Natural killer cell (primary cell): ENCODE measurements at regions not wholly inside any gene's neighbourhood (a gene's known extent, or its start where the extent isn't known, plus 50 kb on each side); places are given as distances from the start of the nearest gene placed in this dataset.

ENCODE experiments used
- ATAC-seq, 3 donors: fragments of 150-1000 bp in 2 of 3; fragments of 200-7000 bp in 1 of 3; cut with Tn5 transposase; 1 replicate in 1 of 3; 2 replicates in 2 of 3; pipeline ENCODE4 v1.10.0; 2021; ENCODE audit warnings: mild to moderate bottlenecking in 2 of 3, moderate library complexity in 2 of 3
- DNase-seq, 2 donors: peaks; one replicate each; pipeline versions ENCODE4 v3.0.0 to v3.0.0-alpha.2; 2013 to 2021; ENCODE audit warnings: mixed read lengths in 1 of 2
- H3K27ac ChIP-seq: one replicate; pipeline ENCODE4 v1.5.1; 2013; ENCODE audit warnings: mild to moderate bottlenecking, low read length
- H3K27me3 ChIP-seq: one replicate; pipeline ENCODE4 v1.6.1; 2013; ENCODE audit warnings: low read length; ENCODE audit not compliant: control insufficient read depth, insufficient read depth
- H3K36me3 ChIP-seq: one replicate; pipeline ENCODE4 v1.6.1; 2013; ENCODE audit warnings: low read length; ENCODE audit not compliant: control insufficient read depth, insufficient read depth
- H3K4me1 ChIP-seq: one replicate; pipeline ENCODE4 v1.6.1; 2013; ENCODE audit warnings: low read length; ENCODE audit not compliant: control insufficient read depth, insufficient read depth
- H3K4me3 ChIP-seq: one replicate; pipeline ENCODE4 v1.5.1; 2013; ENCODE audit warnings: low read length
- H3K9me3 ChIP-seq: one replicate; pipeline ENCODE4 v1.6.1; 2013; ENCODE audit warnings: low read length; ENCODE audit not compliant: control insufficient read depth, insufficient read depth
- H3K27ac Mint-ChIP-seq, 2 donors: one replicate each; pipeline ENCODE4 v1.8.0; 2022; ENCODE audit warnings: mild to moderate bottlenecking in 2 of 2, mixed read lengths in 2 of 2, moderate library complexity in 1 of 2
- H3K27me3 Mint-ChIP-seq, 2 donors: one replicate each; pipeline ENCODE4 v1.8.0; 2022; ENCODE audit warnings: low read depth in 2 of 2, mixed read lengths in 2 of 2
- H3K36me3 Mint-ChIP-seq: one replicate; pipeline ENCODE4 v1.8.0; 2022; ENCODE audit warnings: mixed read lengths
- H3K4me1 Mint-ChIP-seq, 2 donors: one replicate each; pipeline ENCODE4 v1.8.0; 2022; ENCODE audit warnings: mixed read lengths in 2 of 2
- H3K4me3 Mint-ChIP-seq: one replicate; pipeline ENCODE4 v1.8.0; 2022; ENCODE audit warnings: mild to moderate bottlenecking, moderate library complexity, mixed read lengths
- H3K9me3 Mint-ChIP-seq, 2 donors: one replicate each; pipeline ENCODE4 v1.8.0; 2022; ENCODE audit warnings: mixed read lengths in 2 of 2
- WGBS: methylation state at CpG from one replicate; pipeline ENCODE4 v1.1.7; 2013; ENCODE audit warnings: missing lambda C conversion rate; ENCODE audit not compliant: insufficient coverage; 5-methylcytosine and 5-hydroxymethylcytosine counted together
- intact Hi-C: fragments of 100-400 bp; cut with micrococcal nuclease; formaldehyde crosslinking; loops from one replicate; pipeline ENCODE4 v1.14.2; 2022
- TF ChIP-seq, protein P1 (sequence below): fragments of 200-600 bp; IDR thresholded peaks from one replicate; pipeline ENCODE4 v1.8.0; 2022; ENCODE audit warnings: antibody characterized with exemption

DNA sequence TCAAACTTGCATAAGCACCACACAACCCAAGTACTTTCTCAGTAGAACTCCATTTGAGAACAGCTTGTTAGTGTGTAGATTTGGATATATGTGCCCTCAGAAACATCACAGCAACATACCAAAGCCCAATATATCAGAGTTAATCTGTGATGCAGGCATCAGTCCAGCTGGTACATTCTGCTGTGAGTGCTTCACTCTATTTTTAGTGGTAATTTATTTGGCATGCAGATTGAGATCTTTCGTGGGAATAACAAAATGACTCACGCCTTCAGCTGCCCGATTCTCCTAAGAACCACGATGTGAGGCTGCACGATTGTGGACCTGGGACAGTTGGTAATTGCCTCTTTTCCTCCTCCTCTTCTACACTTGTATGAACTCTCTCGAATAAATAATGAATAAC lies 730.7 kb downstream of the SQOR start:
- Mint-ChIP-seq H3K27ac (no peak overlapping the region), H3K27me3 (no peaks in the 10 kb centered on the region), H3K36me3 (peaks cover 9% of the 10 kb centered on the region), H3K4me1 (no peaks in the 10 kb centered on the region), H3K4me3 (no peak overlapping the region), H3K9me3 (peaks cover 11 to 15% of the 10 kb centered on the region in 2 donors)
- Histone ChIP-seq H3K4me3 (no peak overlapping the region), H3K27ac (no peak overlapping the region), H3K9me3 (no peaks in the 10 kb centered on the region), H3K27me3 (no peaks in the 10 kb centered on the region), H3K4me1 (no peaks in the 10 kb centered on the region), H3K36me3 (no peaks in the 10 kb centered on the region)
- no peak for DNase-seq
- intact Hi-C loops: no loop called here
- no peak for ATAC-seq
- WGBS: 79% methylated on average over 6 of the region's 6 CpGs
- TF ChIP-seq, protein P1, sequence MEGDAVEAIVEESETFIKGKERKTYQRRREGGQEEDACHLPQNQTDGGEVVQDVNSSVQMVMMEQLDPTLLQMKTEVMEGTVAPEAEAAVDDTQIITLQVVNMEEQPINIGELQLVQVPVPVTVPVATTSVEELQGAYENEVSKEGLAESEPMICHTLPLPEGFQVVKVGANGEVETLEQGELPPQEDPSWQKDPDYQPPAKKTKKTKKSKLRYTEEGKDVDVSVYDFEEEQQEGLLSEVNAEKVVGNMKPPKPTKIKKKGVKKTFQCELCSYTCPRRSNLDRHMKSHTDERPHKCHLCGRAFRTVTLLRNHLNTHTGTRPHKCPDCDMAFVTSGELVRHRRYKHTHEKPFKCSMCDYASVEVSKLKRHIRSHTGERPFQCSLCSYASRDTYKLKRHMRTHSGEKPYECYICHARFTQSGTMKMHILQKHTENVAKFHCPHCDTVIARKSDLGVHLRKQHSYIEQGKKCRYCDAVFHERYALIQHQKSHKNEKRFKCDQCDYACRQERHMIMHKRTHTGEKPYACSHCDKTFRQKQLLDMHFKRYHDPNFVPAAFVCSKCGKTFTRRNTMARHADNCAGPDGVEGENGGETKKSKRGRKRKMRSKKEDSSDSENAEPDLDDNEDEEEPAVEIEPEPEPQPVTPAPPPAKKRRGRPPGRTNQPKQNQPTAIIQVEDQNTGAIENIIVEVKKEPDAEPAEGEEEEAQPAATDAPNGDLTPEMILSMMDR: no peak

DNA sequence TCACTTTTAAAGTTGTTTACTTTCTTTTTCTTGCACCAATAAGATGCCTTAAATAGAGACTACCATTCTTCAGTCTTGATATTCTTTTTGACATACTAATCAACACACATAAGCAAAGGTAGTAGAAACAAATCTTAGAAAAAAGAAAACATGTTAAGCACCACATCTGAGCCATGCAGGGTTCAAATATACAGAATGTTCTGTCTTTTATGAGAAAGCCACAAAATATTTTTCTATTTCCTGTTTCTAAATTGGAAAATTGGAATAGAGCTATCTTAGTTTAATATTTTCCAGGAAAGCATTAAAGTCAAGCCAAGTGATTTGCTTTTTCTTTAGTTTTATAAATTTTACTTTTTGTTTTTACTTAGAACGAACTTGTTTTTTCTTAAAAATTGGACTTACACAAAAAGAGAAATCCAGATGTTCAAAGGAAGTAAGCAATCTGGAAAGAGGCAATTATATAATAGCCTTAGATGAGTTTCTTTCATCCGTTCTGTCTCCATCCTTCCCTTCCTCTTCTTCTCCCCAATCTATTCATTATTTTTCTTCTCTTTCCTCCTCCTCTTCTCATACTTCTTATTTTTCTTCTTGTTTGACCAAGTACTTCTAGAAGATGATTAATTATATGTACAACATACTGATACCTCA lies 731.7 kb downstream of the SQOR start:
- no peak overlapping the region for H3K4me3 Mint-ChIP-seq

DNA sequence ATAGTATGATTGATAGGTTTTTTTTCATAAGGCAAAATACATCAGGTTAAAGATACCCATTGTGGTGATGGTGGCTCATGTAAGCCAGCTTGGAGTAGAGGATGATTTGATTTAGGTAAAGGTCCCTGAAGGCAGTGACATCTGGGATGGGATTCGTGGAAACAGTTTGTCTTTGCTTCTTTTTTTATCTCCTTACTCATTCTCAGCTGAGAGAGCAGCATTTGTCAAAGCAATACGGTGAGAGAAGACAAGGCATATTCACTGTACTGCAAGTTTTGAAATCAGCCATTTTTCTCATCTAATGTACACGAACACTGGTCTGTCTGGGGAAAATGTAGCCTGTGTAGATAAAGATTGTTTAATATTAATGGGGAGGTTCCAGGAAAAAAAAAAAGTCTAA lies 749.1 kb downstream of the SQOR start:
- no peaks in the 10 kb centered on the region for H3K4me1 ChIP-seq
- no peak overlapping the region for H3K27ac Mint-ChIP-seq
- DNase-seq: no peak
- no peak overlapping the region for H3K27ac ChIP-seq
- ATAC-seq: no peak
- no peaks in the 10 kb centered on the region for H3K9me3 ChIP-seq
- no peak overlapping the region for H3K4me3 ChIP-seq
- no peaks in the 10 kb centered on the region for H3K36me3 Mint-ChIP-seq
- H3K4me3 Mint-ChIP-seq: no peak overlapping the region
- no peaks in the 10 kb centered on the region for H3K27me3 Mint-ChIP-seq
- no peaks in the 10 kb centered on the region for H3K27me3 ChIP-seq
- intact Hi-C loops: no loop called here
- no peaks in the 10 kb centered on the region for H3K36me3 ChIP-seq
- TF ChIP-seq, protein P1: no peak
- peaks cover 8 to 9% of the 10 kb centered on the region in 2 donors for H3K9me3 Mint-ChIP-seq
- H3K4me1 Mint-ChIP-seq: no peaks in the 10 kb centered on the region
- 62% methylated on average over 2 of the region's 3 CpGs for WGBS

More for the DNA sequence above, 731.7 kb downstream of the SQOR start:
- Mint-ChIP-seq H3K27me3 (no peaks in the 10 kb centered on the region), H3K9me3 (peaks cover 14 to 23% of the 10 kb centered on the region in 2 donors), H3K27ac (no peak overlapping the region), H3K4me1 (no peaks in the 10 kb centered on the region), H3K36me3 (peaks cover 9% of the 10 kb centered on the region)
- Histone ChIP-seq H3K4me3 (no peak overlapping the region), H3K27me3 (no peaks in the 10 kb centered on the region), H3K4me1 (no peaks in the 10 kb centered on the region), H3K9me3 (no peaks in the 10 kb centered on the region), H3K36me3 (no peaks in the 10 kb centered on the region), H3K27ac (no peak overlapping the region)
- intact Hi-C loops: no loop called here
- no CpG with 5 or more reads among the region's 2 CpGs for WGBS
- DNase-seq (no peak), ATAC-seq (no peak)
- TF ChIP-seq, protein P1: no peak

DNA sequence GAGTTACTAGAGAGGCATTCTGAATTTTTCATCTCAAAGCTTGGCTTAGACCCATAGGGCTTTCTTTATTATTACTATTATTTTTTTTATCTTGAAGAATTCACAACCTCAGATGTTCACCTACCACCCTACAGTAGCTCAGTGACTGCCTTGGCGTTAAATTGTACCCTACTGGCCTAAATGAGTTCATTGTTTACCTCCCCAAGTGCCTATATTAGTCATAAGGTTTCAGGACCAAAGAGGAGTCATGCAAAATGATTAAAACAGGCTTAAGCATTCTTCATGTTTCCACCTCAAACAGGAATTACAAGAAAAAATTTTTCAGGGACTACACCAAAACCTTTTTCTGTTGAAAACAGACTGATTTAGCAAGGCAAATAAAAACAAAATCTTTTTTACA lies 751.5 kb downstream of the SQOR start:
- H3K27ac Mint-ChIP-seq: no peak overlapping the region
- whole genome bisulfite sequencing: 79% methylated on average over 1 of the region's 1 CpG
- no peak overlapping the region for H3K4me3 ChIP-seq
- TF ChIP-seq, protein P1: no peak
- peaks cover 17 to 19% of the 10 kb centered on the region in 2 donors for H3K9me3 Mint-ChIP-seq
- no peak overlapping the region for H3K27ac ChIP-seq
- intact Hi-C loops: no loop called here
- H3K4me3 Mint-ChIP-seq: no peak overlapping the region
- ATAC-seq (no peak), DNase-seq (no peak)
- no peaks in the 10 kb centered on the region for H3K27me3 ChIP-seq
- H3K27me3 Mint-ChIP-seq: no peaks in the 10 kb centered on the region
- H3K9me3 ChIP-seq: peaks cover 9% of the 10 kb centered on the region
- H3K4me1 Mint-ChIP-seq: no peaks in the 10 kb centered on the region
- H3K36me3 ChIP-seq: no peaks in the 10 kb centered on the region
- H3K36me3 Mint-ChIP-seq: peaks cover 9% of the 10 kb centered on the region
- H3K4me1 ChIP-seq: no peaks in the 10 kb centered on the region
